COLO829 (cell line): ENCODE measurements at regions not wholly inside any gene's neighbourhood (a gene's known extent, or its start where the extent isn't known, plus 50 kb on each side); places are given as distances from the start of the nearest gene placed in this dataset.
"Not testable (repeated sequence)": the region's sequence is repeated elsewhere in the genome, so short reads cannot be mapped to it uniquely, and the experiment has no call there.

ENCODE experiments used
- DNase-seq: peaks from one replicate; pipeline ENCODE4 v3.0.0; 2012; ENCODE audit warnings: low spot score

GRCh38 chr1:102498929-102499328, 502.2 kb upstream of the OLFM3 start:
- DNase-seq, result no peak

GRCh38 chr1:102497810-102498209, 501.1 kb upstream of the OLFM3 start:
- not testable (repeated sequence) for DNase-seq

- no peak for DNase-seq
Observed at GRCh38 chr1:102472520-102472919, 475.8 kb upstream of the OLFM3 start.

- no peak for DNase-seq
Observed at GRCh38 chr1:102470767-102471166, 474.0 kb upstream of the OLFM3 start.

DNA sequence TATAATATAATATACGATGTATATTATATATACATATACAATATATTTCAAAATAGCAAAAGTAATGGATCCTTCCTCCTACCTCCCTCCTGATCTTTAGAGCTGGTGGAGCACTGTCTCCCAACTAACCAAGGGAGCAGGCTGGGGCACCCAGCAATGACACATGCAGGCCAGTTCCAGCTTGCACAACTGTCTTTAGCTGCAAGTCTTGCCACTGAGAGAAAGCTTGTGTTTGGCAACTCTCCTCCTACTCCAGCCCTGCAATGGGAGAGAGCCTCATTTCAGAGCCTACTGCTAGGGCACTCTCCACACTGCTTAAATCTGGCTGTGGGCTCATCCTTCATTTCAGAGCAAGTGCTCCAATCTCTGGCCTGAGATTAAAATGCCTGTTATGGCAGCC, 469.8 kb upstream of the OLFM3 start:
- no peak for DNase-seq

GRCh38 chr1:102463328-102463727, 466.6 kb upstream of the OLFM3 start:
- DNase-seq, result no peak

DNA sequence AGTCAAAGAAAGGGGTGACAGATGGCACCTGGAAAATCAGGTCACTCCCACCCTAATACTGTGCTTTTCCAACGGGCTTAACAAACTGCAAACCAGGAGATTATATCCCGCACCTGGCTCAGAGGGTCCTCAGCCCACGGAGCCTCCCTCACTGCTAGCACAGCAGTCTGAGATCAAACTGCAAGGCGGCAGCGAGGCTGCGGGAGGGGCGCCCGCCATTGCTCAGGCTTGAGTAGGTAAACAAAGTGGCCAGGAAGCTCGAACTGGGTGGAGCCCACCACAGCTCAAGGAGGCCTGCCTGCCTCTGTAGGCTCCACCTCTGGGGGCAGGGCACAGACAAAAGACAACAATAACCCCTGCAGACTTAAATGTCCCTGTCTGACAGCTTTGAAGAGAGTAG, 445.6 kb upstream of the OLFM3 start:
- not testable (repeated sequence) for DNase-seq

DNA sequence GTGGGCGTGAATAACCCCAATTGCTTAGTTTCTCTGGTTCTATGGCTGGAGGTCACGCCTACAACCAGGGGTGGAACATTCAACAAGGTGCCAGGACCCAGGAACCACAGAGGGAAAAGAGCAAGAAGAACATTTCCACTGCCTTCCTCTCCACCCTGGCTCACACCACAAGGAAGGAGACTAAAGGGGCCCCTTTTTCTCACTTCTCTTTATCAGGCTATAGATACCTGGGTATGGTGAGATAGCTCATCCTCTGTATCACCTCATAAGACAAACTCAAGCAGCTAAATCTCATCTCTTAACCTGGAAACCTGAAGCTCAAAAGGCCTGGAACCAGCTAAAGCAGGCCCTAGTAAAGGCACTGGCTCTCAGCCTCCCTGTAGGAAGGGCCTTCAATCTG, 438.8 kb upstream of the OLFM3 start:
- no peak for DNase-seq

DNA sequence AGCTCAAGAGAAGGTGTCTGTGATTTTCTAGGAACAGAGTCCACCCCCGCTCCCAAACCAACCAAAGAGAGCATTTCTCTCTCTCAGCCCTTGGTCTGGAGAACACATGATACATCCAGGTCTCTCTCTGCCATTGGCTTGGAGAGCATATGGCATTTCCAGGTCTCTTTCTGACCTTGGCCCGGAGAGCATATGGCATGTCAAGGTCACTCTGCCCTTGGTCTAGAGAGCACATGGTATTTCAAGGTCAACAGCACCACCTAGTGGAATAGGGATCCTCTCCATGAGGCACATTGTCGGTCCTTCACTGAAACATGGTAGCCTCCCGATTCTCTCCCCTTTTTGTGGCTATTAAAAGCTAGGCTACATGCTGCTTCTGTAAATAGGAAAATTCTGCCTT, 437.7 kb upstream of the OLFM3 start:
- DNase-seq, result no peak

DNA sequence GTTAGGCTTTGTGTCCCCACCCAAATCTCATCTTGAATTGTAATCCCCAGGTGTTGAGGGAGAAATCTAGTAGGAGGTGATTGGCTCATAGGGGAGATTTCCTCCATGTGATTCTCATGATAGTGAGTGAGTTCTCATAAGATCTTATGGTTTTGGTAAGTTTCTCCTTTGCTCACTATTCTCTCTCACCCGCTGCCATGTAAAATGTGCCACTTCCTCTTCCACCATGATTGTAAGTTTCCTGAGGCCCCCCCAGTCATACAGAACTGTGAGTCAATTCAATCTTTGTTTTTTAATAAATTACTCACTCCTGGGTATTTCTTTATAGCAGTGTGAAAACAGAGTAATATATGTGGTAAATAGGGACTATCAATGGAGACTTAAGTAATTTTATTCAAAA, 434.5 kb upstream of the OLFM3 start:
- DNase-seq, result no peak

DNA sequence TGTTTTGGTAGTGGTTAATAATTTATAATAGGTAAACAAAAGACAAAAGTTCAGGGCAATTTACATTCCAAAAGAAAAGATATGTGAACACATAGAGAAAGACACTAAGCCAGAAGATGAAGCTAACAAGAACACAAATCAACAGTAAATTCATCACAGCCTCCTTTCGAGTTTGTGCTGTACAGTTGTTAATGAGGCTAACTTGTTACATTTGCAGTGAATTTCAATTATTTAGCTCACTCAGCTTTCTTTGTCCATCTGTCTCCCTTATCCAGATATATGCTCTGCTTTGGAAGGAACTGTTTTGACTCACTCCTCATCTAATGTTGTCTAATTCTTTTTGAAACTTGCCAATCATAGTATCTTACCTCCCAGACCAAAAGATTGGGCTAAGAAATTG, 423.3 kb upstream of the OLFM3 start:
- no peak for DNase-seq
